Liver (tissue), 3 donors: ENCODE measurements at regions not wholly inside any gene's neighbourhood (a gene's known extent, or its start where the extent isn't known, plus 50 kb on each side); places are given as distances from the start of the nearest gene placed in this dataset.

Experiments
- ATF3 ChIP-seq: IDR thresholded peaks from 2 replicates; pipeline ENCODE4 v1.6.1; 2016; ENCODE audit warnings: antibody characterized with exemption
- CTCF ChIP-seq: fragments of 150-350 bp; IDR thresholded peaks from 2 replicates; pipeline ENCODE4 v1.5.1; 2017; ENCODE audit warnings: improper control_type of control experiment, low read depth, low read length; ENCODE audit not compliant: missing input control
- EGR1 ChIP-seq, 2 donors: IDR thresholded peaks; 2 replicates each; pipeline ENCODE4 v1.6.1; 2016 to 2018; ENCODE audit warnings: antibody characterized with exemption in 2 of 2, low read depth in 2 of 2
- FOXA1 ChIP-seq: IDR thresholded peaks from 2 replicates; pipeline ENCODE4 v1.6.1; 2016; ENCODE audit warnings: antibody characterized with exemption
- GABPA ChIP-seq, 2 donors: IDR thresholded peaks in 1 of 2; conservative IDR thresholded peaks in 1 of 2; 2 replicates each; pipeline ENCODE4 v1.6.1; 2016; ENCODE audit warnings: antibody characterized with exemption in 2 of 2, mild to moderate bottlenecking in 1 of 2, moderate library complexity in 1 of 2
- JUND ChIP-seq, 2 donors: IDR thresholded peaks; 2 replicates each; pipeline ENCODE4 v1.6.1; 2016; ENCODE audit warnings: antibody characterized with exemption in 2 of 2
- MAX ChIP-seq: IDR thresholded peaks from 2 replicates; pipeline ENCODE4 v1.6.1; 2016; ENCODE audit warnings: antibody characterized with exemption
- RAD21 ChIP-seq, 2 donors: IDR thresholded peaks; 2 replicates each; pipeline ENCODE4 v1.6.1; 2016; ENCODE audit warnings: antibody characterized with exemption in 2 of 2, mild to moderate bottlenecking in 2 of 2
- REST ChIP-seq: IDR thresholded peaks from 2 replicates; pipeline ENCODE4 v1.6.1; 2016; ENCODE audit warnings: antibody characterized with exemption, mild to moderate bottlenecking
- RXRA ChIP-seq, 2 donors: IDR thresholded peaks; 2 replicates each; pipeline ENCODE4 v1.6.1; 2017 to 2018; ENCODE audit warnings: antibody characterized with exemption in 2 of 2, mild to moderate bottlenecking in 1 of 2
- SP1 ChIP-seq: IDR thresholded peaks from 2 replicates; pipeline ENCODE4 v1.6.1; 2018; ENCODE audit warnings: antibody characterized with exemption, mild to moderate bottlenecking
- YY1 ChIP-seq: IDR thresholded peaks from 2 replicates; pipeline ENCODE4 v1.6.1; 2016; ENCODE audit warnings: antibody characterized with exemption, mild to moderate bottlenecking
- ZBTB33 ChIP-seq: IDR thresholded peaks from 2 replicates; pipeline ENCODE4 v1.6.1; 2016; ENCODE audit warnings: antibody characterized with exemption
- donor health status: healthy.
- donor health status: healthy.

GRCh38 chr5:12125895-12126294, 221.6 kb upstream of the CTNND2 start:
- TF ChIP-seq CTCF (no peak), REST (no peak), RAD21 (IDR thresholded peaks at IDR 0.05) (no peak), FOXA1 (no peak), YY1 (no peak), GABPA (IDR thresholded peaks at IDR 0.05 in 1 of 2, conservative IDR thresholded peaks at IDR 0.05 in 1 of 2) (no peak), SP1 (no peak), MAX (no peak), RXRA (IDR thresholded peaks at IDR 0.05) (no peak), EGR1 (IDR thresholded peaks at IDR 0.05; ENCODE audit: low read depth in 2 of 2) (no peak), JUND (IDR thresholded peaks at IDR 0.05) (no peak), ZBTB33 (no peak), ATF3 (no peak)
